T-helper 1 cell treated with Interleukin-12 subunit alpha and Interleukin-12 subunit beta and Interleukin-4 antibody, amounts not matched to agents 30 ng/mL and 1 ng/mL, for 36 hours (primary cell): ENCODE measurements at regions not wholly inside any gene's neighbourhood (a gene's known extent, or its start where the extent isn't known, plus 50 kb on each side); places are given as distances from the start of the nearest gene placed in this dataset.

Experiments used
- intact Hi-C: fragments of 100-400 bp; cut with micrococcal nuclease; formaldehyde crosslinking; loops from one replicate; pipeline ENCODE4 v1.15.1; 2024

DNA sequence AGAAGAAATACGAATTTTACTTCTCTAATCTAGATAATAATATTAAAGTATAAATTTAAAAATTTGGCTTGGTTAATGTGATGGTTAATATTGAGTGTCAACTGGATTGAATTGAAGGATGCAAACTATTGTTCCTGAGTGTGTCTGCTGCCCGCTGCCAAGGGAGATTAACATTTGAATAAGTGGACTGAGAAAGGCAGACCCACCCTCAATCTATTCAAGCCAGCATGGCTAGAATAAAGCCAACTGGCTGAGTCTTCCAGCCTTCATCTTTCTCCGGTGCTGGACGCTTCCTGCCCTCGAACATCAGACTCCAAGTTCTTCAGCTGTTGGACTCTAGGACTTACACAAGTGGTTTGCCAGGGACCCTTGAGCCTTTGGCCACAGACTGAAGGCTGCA lies 152.7 kb downstream of the TBXT start:
- intact Hi-C loops = no loop called here

DNA sequence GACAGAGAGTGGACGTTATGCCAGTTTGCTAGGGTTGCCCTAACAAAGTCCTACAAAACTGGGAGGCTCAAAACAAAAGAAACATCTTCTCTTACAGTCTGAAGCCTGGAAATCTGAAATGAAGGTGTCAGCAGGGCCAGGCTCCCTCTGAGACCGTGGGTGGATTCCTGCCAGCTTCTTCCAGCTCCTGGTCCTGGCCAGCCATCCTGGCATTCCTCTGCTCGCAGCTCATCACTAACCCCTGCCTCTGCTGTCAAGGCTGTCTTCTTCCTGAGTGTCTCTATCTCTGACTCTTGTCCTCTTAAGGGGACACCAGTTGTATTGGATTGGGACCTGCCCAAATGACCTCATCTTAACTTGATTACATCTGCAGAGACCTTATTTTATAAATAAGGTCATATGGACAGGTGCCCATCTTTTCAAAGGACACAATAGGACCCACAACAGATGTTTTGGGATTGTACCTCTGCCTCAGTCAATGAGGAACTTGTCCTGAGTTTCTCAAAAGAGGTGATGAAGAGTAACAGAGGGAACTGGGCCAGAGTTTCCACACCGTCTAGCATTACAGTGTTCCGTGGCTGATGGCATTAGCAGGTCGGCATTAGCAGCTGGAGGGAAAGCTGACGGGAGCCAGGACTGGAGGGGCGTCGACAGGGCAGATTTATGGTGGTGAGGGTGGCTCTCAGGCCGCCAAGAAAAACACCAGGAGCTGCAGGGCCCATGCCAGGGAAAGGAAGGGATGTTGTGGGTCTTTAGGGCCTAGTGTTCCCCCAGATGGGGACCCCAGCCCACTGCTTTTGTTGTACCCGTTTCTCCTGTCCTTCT lies 157.3 kb downstream of the TBXT start:
- intact Hi-C loops = no loop called here

DNA sequence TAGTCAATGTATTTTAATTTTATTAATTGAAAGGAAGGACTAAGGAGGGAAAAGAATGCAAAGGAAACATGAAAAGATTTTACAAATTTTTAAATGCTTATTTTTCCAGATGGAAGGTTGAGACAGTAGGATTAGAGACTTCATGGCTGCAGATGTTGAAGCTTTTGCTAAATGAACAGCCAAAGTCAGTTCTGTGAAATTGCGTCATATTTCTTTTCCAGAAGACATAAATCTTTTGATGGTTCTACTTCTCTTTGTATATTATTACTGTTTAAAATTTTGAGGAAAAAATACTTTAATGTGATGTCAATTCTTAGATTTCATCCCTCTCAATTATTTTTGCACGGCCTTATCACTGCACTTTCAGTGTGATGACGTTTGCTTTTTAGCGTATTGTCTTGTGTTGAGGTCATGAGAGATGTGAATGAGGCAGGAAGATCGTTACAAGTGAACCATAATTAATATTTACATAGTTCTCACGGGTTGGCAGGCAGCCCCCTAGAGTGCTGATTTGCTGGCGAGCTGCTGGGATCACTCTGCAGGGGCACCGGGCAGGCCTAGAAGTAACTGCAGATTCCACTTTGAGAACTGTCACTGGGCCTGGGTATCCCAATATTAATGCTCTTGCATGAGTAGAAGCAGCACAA lies 158.1 kb downstream of the TBXT start:
- intact Hi-C loops = loop anchor here (10.0 kb wide), 2 partner anchors 155 to 345 kb away; partner anchors contain the start of genes PDE10A and TBXT

DNA sequence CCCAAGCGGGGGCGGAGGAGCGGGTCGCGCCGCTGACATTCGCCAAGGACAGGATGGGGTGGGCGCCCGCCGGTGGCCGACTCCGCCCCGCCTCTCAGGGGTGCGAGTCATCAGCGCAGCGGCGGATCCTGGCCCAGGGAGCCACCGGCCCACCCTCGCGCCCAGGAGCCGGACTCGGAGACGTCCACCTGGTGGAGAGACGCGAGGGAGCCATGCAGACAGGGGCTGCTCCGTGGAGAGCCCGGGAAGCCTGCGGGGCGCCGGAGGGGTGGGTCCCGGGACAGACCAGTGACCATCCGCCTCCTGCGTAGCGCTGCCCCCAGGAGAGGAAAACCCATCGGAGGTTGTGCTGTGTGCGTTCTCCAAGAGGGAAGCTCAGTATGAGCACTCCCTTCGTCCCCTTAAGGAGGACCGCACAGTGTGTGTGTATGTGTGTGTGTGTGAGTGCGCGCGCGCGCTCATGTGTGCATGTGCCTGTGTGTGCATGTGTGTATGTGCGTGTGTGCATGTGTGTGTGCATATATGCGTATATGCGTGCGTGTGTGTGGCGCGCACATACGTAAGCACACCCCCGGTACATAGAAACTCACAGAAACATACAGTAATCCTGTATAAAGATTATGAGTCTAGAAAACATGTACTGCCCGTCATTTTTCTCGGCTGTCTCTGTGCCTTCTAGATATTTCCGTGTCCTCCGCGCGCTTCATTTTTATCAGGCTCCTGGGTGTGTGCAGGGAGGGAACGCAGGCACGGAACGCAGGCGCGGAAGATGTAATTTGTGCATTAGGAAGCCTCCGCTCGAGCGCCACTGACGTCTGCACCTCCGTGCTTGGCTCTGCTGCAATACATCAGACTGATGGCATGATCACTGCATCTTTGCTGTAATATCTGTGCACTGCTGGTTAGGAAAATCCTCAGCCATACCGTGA lies 158.9 kb downstream of the TBXT start:
- intact Hi-C loops = loop anchor here (10.0 kb wide), 2 partner anchors 156 to 344 kb away; partner anchors contain the start of genes PDE10A and TBXT

DNA sequence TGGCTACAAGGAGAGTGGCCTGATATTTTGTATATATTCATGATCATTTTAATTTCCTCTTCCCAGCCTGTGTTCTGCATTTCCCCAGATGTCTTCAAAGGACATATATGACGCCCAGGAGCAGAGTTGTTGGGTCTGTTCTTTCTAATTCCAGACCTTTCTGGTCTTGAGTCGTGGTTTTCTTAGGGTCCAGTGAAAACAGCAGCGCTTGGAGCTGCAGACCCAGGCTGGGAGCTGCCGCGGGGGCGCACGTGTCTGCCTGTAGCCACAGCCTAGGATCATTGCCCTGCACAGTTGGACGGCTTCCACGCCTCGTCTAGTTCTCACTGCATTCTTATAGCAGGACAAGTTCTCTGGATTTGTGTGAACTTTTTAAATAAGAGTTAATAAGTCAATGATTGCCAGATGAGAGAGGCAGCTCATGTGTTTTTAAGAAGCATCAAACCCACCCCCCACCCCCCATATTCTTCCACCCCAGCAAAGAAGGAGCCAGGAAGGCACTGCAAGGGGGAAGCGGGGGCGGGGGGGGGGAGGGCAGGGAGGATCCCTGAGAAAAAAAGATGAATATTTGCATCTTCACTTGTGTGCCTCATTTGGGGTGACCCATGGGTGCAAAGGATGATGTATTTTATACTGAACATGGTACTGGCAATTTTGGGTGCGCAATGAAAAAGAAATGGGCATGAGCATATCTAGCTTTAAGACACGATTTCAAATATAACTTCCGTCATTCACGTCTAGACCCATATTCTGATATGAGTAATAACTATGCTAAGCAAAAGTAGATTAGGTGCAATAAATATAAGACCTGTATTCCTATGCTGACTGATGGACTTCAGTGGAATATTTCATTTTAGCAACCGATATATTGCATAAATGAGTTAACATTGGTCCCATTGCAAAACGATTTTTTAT lies 160.0 kb downstream of the TBXT start:
- intact Hi-C loops = loop anchor here (10.0 kb wide), 2 partner anchors 157 to 343 kb away; partner anchors contain the start of genes PDE10A and TBXT

DNA sequence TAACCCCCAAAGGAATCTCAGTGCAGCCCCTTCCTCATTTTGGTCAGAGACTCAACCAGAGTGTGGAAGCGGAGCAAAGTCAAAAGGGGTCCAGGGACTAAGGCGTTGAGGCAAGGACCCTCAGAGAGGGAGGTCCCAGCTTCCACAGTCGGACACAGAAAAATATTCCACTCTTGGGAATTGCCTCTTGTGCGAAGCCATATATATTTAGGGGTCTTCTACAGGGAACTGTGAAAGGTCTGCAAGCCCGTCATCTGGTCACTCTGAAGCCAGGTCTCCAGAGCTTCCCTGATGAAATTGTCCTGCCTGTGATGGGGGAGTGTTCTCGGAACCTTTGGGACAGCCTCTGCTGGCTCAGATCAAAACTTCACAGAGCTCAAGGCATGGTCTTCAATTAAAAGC lies 160.8 kb downstream of the TBXT start:
- intact Hi-C loops = loop anchor here (10.0 kb wide), 2 partner anchors 158 to 342 kb away; partner anchors contain the start of genes PDE10A and TBXT

DNA sequence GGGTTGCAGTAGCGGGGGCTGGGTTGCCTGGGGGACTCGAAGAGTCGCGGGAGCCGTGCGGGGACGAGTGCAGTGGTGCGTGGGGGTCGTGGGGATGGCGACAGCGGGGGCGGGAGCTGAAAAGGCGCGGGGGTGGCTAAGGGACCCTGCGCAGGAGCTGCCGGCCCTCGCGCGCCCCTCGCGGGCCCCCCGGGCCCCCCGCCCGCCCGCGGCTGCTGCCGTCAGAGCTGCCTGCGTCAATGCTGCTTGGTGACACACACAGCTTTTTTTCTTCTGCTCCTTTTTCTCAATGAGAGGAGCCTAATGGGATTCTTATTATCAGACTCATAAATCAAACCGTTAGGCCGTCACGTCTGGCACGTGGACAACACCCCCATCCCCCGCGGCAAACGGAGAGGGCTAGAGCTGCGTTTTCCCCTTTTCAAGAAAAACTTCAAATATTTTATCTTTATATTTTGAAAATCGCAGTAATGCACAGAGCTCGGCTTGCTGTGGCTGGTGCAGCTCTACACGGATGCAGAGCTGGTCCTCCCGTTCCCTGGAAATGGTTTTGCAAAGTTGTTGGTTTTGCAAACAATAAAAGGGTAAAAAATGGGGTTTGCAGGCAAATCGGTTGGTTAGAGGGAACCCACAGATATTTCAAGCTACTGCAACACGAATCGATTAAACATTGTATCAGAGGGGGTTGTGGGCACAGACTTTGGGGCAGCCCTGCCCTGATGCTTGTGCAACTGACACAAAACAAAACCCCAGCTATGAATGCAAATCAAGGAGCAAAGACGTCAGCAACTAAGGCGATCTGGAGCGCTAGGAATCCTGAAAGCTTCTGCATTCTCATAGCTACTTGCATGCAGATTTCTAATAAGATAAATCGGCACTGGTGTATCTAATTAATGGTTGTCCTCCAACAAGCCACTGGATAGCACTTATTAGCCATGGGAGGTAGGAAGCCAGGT lies 161.4 kb downstream of the TBXT start:
- intact Hi-C loops = loop anchor here (10.0 kb wide), 2 partner anchors 159 to 341 kb away; partner anchors contain the start of genes PDE10A and TBXT

DNA sequence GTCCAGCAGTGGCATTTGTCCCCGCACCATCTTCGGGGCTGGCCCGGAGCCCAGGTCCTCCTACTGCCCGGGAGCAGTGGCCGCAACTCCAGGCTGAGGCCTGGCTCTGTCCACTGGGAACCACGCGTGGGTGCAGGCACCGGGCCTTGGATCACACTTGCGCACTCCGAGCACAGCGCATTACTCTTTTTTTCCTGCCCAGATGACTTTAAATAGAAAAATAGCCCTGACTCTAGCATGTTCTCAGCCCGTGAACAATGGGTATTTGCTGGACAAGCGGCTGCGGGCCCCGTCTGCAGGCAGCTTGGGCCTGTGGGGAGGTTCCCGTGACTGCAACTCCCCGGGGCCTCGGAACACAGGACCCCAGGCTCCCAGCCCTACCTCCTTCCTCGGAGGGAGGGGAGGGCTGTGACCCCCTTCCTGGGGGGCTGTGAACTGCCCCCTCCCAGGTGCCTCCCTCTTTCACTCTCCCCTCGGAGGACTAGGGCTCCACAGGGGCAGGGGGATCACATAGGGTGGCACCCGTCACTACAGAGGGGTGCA lies 162.2 kb downstream of the TBXT start:
- intact Hi-C loops = loop anchor here (10.0 kb wide), 2 partner anchors 159 to 341 kb away; partner anchors contain the start of genes PDE10A and TBXT

DNA sequence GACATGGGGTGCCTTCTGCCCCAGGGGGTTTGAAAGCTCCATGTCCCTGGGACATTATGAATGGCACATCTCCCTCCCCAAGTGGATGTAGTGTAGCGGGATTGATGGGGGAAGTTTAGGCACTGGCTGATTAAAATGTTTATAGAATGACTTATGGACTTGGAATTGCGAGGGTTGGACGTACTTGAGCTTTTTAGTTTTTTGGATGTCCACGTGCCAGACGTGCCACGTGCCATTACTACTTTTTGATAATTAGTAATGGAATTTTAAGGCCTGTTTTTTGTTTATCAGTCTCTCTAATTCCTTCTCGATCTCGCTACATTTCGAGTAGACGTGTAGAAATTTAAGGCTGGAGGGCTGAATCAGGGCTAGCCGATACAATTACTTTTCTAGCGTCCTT lies 162.8 kb downstream of the TBXT start:
- intact Hi-C loops = loop anchor here (10.0 kb wide), 2 partner anchors 160 to 340 kb away; partner anchors contain the start of genes PDE10A and TBXT

DNA sequence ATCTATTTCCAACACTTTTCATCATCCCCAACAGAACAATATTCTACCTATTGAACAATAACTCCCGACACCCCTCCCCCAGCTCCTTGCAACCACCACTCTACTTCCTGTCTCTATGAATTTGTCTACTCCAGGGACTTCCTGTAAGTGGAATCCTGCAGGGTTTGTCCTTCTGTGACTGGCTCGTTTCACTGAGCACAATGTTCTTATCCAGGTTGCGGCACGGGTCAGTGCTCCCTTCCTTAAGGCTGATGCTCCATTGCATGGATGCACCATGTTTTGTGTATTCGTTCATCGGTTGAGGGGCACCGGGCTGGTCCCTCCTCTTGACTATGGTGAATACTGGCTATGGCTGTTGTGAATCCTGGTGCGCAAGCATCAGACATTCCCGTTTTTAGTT lies 163.2 kb downstream of the TBXT start:
- intact Hi-C loops = loop anchor here (10.0 kb wide), 2 partner anchors 160 to 340 kb away; partner anchors contain the start of genes PDE10A and TBXT

DNA sequence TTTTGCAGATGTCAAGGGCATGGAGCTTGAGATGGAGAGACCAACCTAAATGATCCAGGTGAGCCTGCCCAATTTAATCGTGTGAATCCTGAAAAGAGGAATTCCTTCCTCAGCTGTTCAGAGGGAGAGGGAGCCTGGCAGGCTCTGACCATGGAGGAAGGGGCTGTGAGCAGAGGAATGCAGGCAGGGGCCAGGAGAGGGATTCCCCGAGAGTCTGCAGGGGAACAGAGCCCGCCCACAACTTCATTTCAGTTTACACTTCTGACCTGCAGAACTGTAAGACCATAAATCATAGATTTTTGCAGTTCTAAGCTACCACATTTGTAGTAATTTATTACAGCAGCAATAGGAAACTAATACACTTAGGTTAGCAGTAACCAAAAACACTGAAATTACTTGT lies 164.1 kb downstream of the TBXT start:
- intact Hi-C loops = loop anchor here (10.0 kb wide), 2 partner anchors 161 to 339 kb away; partner anchors contain the start of genes PDE10A and TBXT

DNA sequence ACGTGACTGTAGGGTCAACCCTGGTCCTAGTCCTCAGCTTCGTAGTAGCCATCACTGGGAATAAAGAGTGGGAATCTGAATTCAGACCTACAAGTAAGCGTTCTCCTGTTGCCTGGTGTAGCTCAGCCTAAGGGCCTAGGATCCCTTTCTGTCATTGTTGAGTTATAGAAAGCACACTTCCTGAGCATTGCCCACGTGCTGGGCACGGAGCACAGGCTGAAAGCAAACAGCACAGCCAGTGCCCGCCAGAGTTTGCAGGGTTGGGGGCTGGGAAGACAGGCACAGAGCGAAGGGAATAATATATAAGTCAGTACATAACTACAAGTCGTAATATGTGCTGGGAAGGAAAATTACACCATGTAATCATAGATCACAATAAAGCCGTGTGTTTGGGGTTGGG lies 166.3 kb downstream of the TBXT start:
- intact Hi-C loops = loop anchor here (10.0 kb wide), 2 partner anchors 163 to 337 kb away; partner anchors contain the start of genes PDE10A and TBXT

DNA sequence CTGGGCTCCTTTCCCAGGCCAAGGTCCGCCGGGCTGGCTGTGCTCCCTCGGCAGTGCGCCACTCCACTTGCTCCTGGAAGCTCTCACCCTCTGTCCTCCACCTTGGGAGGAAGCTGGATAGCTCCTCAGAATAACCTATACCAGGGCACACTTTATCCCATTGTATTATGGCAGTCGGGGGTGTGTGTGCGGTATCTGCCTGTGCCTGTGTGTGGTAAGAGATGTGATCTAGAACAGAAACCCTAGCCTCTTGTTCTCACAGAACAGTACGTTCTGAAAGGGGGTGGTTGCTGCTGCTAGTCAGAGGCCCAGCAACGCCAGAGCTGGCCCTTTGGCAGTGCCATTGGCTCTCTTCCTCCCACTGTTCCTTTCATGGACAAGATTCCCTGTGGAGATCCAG lies 168.4 kb downstream of the TBXT start:
- intact Hi-C loops = no loop called here

DNA sequence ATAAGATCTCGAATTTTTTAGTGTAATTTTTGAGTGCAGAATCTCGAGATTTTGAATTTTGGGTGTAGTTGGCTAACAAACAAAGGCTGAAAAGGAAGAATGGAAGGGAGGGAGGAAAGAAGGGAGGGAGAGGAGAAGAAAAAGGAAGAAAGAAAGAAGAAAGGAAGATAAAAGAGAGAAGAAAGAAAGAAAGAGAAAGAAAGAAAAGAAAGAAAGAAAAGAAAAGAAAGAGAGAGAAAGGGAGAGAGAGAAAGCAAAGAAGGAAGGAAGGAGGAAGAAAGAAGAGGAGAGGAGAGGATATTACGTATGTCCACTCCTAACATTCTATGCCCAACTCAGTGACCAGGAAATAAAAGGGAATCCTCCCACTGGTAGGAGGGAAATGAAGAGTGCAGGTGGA lies 169.6 kb downstream of the TBXT start:
- intact Hi-C loops = no loop called here

DNA sequence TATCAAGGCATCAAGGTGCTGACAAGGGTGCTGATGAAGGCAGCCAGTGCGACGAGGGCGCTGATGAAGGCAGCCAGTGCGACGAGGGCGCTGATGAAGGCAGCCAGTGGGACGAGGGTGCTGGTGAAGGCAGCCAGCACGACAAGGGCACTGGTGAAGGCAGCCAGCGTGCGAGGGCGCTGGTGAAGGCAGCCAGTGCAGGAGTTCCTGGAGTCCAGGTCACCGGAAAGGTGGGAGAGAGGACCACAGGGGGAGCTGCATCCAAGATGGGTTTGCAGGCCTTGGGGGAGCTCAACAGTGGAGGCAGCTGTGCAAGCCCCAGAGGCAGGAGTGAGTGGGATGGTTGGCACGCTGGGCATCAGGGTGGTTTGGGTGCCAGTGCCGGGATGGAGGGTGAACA lies 176.3 kb downstream of the TBXT start:
- intact Hi-C loops = no loop called here

DNA sequence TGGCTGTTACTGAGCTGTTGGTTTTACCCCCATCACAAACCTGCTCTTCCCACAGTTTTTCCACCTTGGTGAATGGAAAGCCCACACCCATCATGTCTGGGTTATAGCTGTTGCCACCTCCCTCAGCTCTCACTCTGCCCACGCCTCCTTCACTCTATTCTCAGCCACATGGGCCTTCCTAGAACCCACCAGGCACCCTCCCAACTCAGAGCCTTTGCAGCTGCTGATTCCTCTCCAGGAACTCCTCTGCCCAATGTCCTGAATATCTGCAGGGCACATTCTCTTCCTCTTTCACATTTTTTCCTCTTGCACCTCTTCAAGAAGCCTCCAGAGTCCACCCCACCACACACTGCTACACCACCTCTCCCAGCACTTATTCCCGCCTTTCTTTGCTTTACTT lies 177.4 kb downstream of the TBXT start:
- intact Hi-C loops = no loop called here

DNA sequence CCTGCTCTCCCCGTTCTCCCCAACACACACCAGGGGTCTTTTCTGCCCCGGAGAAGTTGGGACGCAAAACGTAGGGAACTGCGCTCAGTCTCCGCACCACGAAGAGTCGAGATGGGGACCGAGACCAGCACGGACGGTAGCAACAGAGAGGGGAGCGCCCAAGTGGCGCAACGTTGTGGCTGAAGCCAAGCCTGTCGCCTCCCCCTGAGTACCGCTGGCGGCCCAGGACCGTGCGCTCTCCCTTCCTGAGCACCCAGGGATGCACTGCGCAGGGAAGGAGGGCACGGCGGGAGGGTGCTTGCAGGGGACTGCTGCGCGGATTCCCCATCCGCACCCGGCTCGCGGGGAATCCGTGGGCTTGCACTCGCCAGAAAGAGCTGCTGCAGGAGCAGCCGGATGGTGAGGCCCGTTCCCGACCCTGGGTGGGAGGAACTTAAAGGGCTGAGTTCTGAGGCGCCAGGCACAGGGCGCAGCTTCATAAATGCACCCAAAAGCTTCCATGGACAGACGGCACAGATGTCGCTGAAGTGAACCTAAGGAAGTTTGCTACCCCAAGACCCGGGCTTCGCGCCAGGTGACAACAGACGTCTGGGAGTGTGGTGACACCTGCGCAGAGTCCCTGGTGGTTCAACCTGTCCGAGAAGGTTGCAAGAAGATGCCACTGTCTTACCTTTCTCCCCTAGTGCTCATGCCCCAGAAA lies 178.7 kb downstream of the TBXT start:
- intact Hi-C loops = no loop called here

DNA sequence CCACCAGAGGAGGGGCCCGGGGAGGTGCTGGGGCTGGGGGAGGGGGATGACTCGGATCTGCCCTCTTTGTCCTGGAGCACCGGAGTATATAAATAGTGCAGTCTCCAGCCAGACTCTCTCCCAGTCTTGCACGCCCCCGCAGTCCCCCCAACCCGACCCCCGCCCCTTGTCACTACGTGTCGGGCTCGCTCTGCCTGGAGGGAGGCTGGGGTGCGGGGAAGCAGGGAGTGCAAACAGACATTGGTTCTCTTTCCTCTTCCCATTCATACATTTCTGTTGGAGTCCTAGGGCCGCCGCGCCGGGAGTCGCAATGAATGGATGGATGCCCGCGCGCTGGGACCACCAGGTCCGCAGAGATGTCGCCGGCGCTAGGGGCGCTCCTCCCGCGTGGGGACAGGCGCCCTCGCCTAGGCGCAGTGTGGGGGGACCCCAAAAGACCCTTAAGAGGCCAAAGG lies 179.3 kb downstream of the TBXT start:
- intact Hi-C loops = no loop called here
